Ovary (tissue), 3 donors: ENCODE measurements at regions not wholly inside any gene's neighbourhood (a gene's known extent, or its start where the extent isn't known, plus 50 kb on each side); places are given as distances from the start of the nearest gene placed in this dataset.

ENCODE experiments used
- EP300 ChIP-seq: sonication (generic); formaldehyde crosslinking; IDR thresholded peaks from one replicate; pipeline ENCODE4 v1.6.1; 2017; ENCODE audit warnings: antibody characterized with exemption
- TF ChIP-seq, protein P1 (sequence below), 3 donors: fragments of 450-650 bp in 2 of 3; fragments of 200-600 bp in 1 of 3; IDR thresholded peaks; one replicate each; pipeline versions ENCODE4 v1.5.1 to v1.8.0; 2016 to 2022; ENCODE audit warnings: antibody characterized with exemption in 3 of 3, mild to moderate bottlenecking in 1 of 3
- donor health status: DM: no; HTN: no; CAD: no.

GRCh38 chr7:94142281-94142680 is 138.1 kb upstream of the BET1 start:
- TF ChIP-seq, protein P1, sequence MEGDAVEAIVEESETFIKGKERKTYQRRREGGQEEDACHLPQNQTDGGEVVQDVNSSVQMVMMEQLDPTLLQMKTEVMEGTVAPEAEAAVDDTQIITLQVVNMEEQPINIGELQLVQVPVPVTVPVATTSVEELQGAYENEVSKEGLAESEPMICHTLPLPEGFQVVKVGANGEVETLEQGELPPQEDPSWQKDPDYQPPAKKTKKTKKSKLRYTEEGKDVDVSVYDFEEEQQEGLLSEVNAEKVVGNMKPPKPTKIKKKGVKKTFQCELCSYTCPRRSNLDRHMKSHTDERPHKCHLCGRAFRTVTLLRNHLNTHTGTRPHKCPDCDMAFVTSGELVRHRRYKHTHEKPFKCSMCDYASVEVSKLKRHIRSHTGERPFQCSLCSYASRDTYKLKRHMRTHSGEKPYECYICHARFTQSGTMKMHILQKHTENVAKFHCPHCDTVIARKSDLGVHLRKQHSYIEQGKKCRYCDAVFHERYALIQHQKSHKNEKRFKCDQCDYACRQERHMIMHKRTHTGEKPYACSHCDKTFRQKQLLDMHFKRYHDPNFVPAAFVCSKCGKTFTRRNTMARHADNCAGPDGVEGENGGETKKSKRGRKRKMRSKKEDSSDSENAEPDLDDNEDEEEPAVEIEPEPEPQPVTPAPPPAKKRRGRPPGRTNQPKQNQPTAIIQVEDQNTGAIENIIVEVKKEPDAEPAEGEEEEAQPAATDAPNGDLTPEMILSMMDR (IDR thresholded peaks at IDR 0.05), result no peak
- TF ChIP-seq EP300, result no peak
